Epithelial cell of esophagus (primary cell): ENCODE measurements at regions not wholly inside any gene's neighbourhood (a gene's known extent, or its start where the extent isn't known, plus 50 kb on each side); places are given as distances from the start of the nearest gene placed in this dataset.
A peak's percentile ranks its signal among the peaks of the same experiment; 100 is the strongest.

Source experiments
- DNase-seq: peaks from one replicate; pipeline ENCODE4 v3.0.0; 2010; ENCODE audit warnings: low read depth
- H3K4me3 ChIP-seq: 2 replicates; pipeline ENCODE4 v1.5.1; 2011; ENCODE audit warnings: mild to moderate bottlenecking, low read length, control low read depth
- TF ChIP-seq, protein P1 (sequence below): IDR thresholded peaks from 2 replicates; pipeline ENCODE4 v1.5.1; 2011; ENCODE audit warnings: low read depth, mild to moderate bottlenecking, low read length, control low read depth, inconsistent platforms; ENCODE audit not compliant: insufficient read depth; ENCODE audit errors: missing control alignments

DNA sequence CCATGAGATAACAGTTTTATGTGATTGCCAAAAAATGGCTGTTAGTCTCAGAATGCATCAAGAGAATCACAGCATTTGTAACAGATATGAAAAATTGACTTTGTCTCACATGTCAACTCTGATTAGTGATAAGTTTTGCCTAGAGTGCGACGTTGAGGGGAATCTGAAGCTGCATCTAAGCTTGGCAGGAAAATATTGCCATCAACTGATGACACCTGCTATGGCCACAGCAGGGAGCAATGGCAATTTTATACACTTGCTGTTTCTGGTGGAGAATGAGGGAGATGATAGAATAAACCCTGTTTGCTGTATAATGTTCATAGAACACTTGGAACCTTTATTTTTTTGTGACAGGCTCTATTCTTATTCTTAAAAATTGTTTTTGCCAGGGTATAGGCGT is 205.4 kb upstream of the GNPDA2 start:
- no peak for DNase-seq
- TF ChIP-seq, protein P1, sequence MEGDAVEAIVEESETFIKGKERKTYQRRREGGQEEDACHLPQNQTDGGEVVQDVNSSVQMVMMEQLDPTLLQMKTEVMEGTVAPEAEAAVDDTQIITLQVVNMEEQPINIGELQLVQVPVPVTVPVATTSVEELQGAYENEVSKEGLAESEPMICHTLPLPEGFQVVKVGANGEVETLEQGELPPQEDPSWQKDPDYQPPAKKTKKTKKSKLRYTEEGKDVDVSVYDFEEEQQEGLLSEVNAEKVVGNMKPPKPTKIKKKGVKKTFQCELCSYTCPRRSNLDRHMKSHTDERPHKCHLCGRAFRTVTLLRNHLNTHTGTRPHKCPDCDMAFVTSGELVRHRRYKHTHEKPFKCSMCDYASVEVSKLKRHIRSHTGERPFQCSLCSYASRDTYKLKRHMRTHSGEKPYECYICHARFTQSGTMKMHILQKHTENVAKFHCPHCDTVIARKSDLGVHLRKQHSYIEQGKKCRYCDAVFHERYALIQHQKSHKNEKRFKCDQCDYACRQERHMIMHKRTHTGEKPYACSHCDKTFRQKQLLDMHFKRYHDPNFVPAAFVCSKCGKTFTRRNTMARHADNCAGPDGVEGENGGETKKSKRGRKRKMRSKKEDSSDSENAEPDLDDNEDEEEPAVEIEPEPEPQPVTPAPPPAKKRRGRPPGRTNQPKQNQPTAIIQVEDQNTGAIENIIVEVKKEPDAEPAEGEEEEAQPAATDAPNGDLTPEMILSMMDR = no peak
- no peak overlapping the region for H3K4me3 ChIP-seq

DNA sequence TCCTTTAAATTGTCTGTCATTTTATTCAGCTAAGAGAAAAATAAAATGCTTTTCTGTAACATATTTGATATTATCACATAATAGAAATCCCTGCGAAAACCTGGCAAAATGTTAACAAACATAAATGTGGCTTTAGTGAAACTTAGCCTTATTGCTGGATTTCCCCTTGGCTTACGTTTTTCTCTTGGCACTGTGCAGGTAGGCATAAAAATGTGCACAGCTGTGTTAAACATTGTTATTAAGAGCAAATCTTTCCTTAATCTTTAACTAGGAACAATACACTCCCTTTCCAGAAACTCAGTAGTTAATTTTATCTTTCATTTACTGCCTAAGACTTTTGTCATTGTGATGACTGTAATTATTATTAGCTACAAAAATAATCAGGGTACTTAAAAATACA is 202.4 kb upstream of the GNPDA2 start:
- H3K4me3 ChIP-seq = no peak overlapping the region
- DNase-seq = no peak
- TF ChIP-seq, protein P1 = no peak

DNA sequence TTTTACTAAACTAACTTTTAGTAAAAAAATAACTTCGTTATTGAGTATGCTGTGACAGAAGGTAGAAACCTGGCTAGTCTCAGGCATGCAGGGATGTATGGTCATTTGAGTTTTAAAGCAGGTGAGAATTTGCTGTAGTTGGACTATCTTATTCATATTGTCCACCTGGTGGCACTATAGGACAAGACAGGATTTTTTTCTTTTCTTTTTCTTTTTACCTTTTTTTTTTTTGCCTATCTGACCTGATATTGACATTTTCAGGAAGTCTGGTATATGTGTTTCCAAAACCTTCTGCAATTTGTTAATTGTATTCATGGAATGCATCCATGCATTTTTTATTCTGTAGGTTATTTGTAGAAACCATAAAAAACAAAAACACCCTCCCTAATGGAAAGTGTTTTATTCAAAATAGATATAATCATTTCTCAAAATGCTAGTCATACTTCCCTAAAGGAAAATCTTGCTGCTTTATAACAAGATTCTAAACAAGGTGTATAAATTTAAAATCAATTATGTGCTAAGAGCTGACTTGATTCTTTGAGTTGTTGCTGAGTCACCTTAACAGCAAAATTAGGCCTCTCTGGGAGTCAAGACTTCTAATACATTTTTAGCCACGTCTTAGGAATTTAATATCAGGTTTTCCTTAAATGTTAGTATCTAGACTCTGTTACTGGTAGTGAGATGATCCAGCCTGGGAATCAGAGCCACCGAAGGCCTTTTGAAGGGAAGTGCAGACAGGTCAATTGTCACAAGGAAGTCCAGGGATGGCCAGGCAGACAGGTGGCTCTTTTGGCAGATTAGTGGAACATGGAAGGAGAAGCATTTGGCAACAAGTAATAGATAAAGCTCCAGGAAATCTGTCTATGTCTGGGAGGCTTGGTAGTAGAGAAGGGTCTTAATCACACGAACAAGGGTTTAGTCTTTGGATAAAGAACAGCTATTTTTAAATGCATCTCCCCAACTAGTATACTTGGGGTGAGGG is 201.3 kb upstream of the GNPDA2 start:
- DNase-seq = peak; percentile 43
- no peak overlapping the region for H3K4me3 ChIP-seq
- TF ChIP-seq, protein P1 = peak; percentile 44

DNA sequence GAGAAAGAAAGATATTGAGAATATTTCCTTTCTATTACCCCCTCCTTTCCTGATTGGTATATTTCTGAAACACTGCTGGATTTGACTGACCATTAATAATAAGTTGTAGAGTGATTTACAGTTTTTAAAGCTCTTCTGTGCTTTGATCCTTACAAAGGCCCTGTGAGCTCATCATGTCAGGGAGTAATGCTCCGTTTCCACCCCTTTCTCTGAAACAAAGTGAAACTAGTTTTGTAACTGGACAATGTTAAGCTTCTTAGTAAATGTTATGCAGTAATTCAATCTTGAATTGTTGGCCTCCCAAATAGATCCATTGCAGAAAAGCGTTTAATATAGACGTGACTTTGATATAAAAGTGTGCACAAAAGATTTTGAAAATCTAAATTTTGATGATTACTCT is 190.1 kb upstream of the GNPDA2 start:
- peak; percentile 2 for DNase-seq
- TF ChIP-seq, protein P1 = no peak
- no peak overlapping the region for H3K4me3 ChIP-seq

DNA sequence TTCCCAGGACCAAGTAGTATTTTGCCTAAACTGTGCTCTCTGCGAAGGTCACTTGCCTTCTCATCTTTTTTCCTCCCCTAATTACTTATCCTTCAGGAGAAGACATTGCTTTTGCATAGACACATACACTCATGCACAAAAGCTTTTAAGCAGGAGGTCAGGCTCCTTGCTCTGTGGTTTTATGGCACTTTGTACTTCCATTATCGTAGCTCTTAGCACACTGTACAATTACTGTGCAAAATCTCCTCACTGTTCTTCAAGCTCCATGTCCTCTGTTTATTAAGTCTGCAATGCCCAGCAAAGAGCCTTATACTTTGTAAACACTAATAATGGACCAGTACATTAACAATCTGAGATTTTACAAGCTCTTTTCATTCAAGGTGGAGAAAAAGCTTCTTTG is 188.4 kb upstream of the GNPDA2 start:
- no peak overlapping the region for H3K4me3 ChIP-seq
- DNase-seq = no peak

DNA sequence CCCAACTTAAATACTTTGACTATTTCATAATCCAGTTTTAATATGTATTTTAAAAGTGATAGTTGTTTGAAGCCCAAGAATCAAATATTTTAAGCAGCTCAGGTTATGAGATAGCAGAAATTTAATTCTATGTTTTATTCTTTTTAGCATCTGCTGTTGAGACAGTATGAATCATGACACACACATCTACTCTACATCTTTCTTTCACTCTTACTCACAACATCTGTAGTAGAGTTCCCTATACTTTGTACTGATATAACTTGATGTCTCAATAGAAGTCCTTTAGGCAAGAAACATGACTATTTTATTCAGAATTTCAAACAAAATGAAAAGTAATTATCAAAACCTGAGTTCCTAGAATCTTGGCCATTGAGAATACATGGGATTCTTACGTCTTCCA is 187.9 kb upstream of the GNPDA2 start:
- TF ChIP-seq, protein P1 = no peak
- H3K4me3 ChIP-seq = no peak overlapping the region
- DNase-seq = no peak

More for the DNA sequence above, 188.4 kb upstream of the GNPDA2 start:
- TF ChIP-seq, protein P1 = no peak
